GM12865 (cell line): ENCODE measurements at regions not wholly inside any gene's neighbourhood (a gene's known extent, or its start where the extent isn't known, plus 50 kb on each side); places are given as distances from the start of the nearest gene placed in this dataset.
"Not testable (repeated sequence)": the region's sequence is repeated elsewhere in the genome, so short reads cannot be mapped to it uniquely, and the experiment has no call there.

Source experiments
- DNase-seq: peaks from one replicate; pipeline ENCODE4 v3.0.0; 2010; ENCODE audit warnings: low read depth
- H3K4me3 ChIP-seq: 2 replicates; pipeline ENCODE4 v1.5.1; 2011; ENCODE audit warnings: mild to moderate bottlenecking, low read depth, low read length, control low read depth
- CTCF ChIP-seq: IDR thresholded peaks from 2 replicates; pipeline ENCODE4 v1.5.1; 2011; ENCODE audit warnings: low read length, control low read depth, low read depth, inconsistent platforms; ENCODE audit not compliant: insufficient read depth; ENCODE audit errors: missing control alignments

- DNase-seq: no peak
- no peak for TF ChIP-seq CTCF
- H3K4me3 ChIP-seq: no peak overlapping the region
Measured at GRCh38 chr4:30559481-30559880, 160.7 kb upstream of the PCDH7 start.

- peak; percentile 8 for DNase-seq
- no peak for TF ChIP-seq CTCF
- H3K4me3 ChIP-seq: no peak overlapping the region
Measured at GRCh38 chr4:30586850-30587249, 133.3 kb upstream of the PCDH7 start.

- H3K4me3 ChIP-seq, DNase-seq: not testable (repeated sequence)
Measured at GRCh38 chr4:30589669-30590068, 130.5 kb upstream of the PCDH7 start.

- no peak for TF ChIP-seq CTCF
- no peak for DNase-seq
- no peak overlapping the region for H3K4me3 ChIP-seq
Measured at GRCh38 chr4:30600246-30601017, 119.7 kb upstream of the PCDH7 start.

- no peak overlapping the region for H3K4me3 ChIP-seq
- TF ChIP-seq CTCF: no peak
- DNase-seq: no peak
Measured at GRCh38 chr4:30601070-30601865, 118.9 kb upstream of the PCDH7 start.

- DNase-seq: no peak
- no peak overlapping the region for H3K4me3 ChIP-seq
- no peak for TF ChIP-seq CTCF
Measured at GRCh38 chr4:30605616-30606190, 114.5 kb upstream of the PCDH7 start.

GRCh38 chr4:30610361-30610760 lies 109.8 kb upstream of the PCDH7 start:
- DNase-seq: no peak
- no peak overlapping the region for H3K4me3 ChIP-seq
- no peak for TF ChIP-seq CTCF
